ENCODE measurements at regions not wholly inside any gene's neighbourhood (a gene's known extent, or its start where the extent isn't known, plus 50 kb on each side); places are given as distances from the start of the nearest gene placed in this dataset.

DNA sequence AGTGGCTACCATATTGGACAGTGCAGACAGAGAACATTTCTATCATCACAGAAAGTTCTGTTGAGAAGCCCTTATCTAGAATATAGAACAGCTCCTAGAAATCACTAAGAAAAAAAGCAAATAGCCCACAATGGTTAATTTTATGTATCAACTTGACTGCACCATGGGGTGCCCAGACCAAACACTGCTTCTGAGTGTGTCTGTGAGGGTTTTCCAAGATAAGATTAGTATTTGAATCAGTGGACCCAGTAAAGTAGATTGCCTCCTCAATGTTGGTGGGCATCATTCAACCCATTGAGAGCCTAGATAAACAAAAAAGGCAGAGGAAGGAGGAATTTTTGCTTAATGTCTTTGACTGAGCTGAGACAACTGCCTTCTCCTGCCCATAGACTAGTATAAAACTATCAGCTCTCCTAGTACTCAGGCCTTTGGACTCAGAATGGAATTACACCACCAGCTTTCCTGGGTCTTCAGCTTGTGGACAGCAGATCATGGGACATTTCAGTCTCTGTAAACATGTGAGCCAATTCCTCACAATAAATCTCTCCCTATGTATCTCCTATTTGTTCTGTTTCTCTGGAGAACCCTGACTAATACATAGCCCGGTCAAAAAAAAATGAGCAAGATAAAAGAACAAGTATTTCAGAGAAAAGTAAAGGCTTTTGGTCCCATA lies 55.9 kb upstream of the OXTR start:
- H3K27ac ChIP-seq, result no peak overlapping the region
- no peak for TF ChIP-seq CTCF (conservative IDR thresholded peaks at IDR 0.05; ENCODE audit: low read depth)
- DNase-seq (ENCODE audit: low spot score), result no peak
- CTCF ChIA-PET, result no interaction called here
- POLR2A ChIA-PET (ENCODE audit: low non-redundant PET), result no interaction called here

GRCh38 chr3:8824238-8824637 lies 54.8 kb upstream of the OXTR start:
- CTCF ChIA-PET, result no interaction called here
- no peak for DNase-seq (ENCODE audit: low spot score)
- POLR2A ChIA-PET (ENCODE audit: low non-redundant PET), result no interaction called here
- no peak for TF ChIP-seq CTCF (conservative IDR thresholded peaks at IDR 0.05; ENCODE audit: low read depth)
- no peak overlapping the region for H3K27ac ChIP-seq

DNA sequence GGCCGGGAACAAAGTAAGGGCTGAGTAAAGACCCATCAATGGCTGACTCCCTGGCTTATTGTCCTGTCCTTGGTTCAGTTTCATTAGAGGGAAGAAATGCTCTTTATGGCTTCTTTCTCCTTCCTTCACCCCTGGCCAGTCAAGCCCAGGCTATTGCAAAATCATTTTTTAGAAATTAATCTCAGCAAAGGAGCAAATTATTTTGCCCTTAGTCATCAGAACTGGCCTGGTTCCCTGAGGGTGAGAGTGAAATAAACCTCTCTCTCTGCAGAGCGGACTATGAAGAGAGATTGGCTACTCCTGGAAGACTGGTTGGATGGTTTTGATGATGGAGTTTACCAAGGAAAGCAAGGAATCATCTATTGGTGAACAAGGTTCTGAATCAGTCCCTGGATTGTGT lies 52.7 kb upstream of the OXTR start:
- DNase-seq (ENCODE audit: low spot score), result peak; percentile 36
- CTCF ChIA-PET, result no interaction called here
- TF ChIP-seq CTCF (conservative IDR thresholded peaks at IDR 0.05; ENCODE audit: low read depth), result no peak
- POLR2A ChIA-PET (ENCODE audit: low non-redundant PET), result no interaction called here
- H3K27ac ChIP-seq, result no peak overlapping the region

All from RWPE1 (cell line).